ENCODE measurements at regions not wholly inside any gene's neighbourhood (a gene's known extent, or its start where the extent isn't known, plus 50 kb on each side); places are given as distances from the start of the nearest gene placed in this dataset.

- Histone ChIP-seq H4K20me1 (ENCODE audit: control insufficient read depth, extremely low read depth, insufficient read depth, low read length) (no peaks in the 10 kb centered on the region), H3K79me2 (ENCODE audit: control insufficient read depth, insufficient read depth, low read length) (no peaks in the 10 kb centered on the region), H3K27ac (ENCODE audit: insufficient read depth, low read length) (no peak overlapping the region), H3K9ac (ENCODE audit: insufficient read depth, low read length) (no peak overlapping the region), H3K9me3 (ENCODE audit: control insufficient read depth, insufficient read depth, low read depth, low read length) (no peaks in the 10 kb centered on the region), H3K4me1 (ENCODE audit: control insufficient read depth, extremely low read depth, insufficient read depth, low read length) (no peaks in the 10 kb centered on the region), H3K36me3 (ENCODE audit: control insufficient read depth, insufficient read depth, low read length) (no peaks in the 10 kb centered on the region), H2AFZ (ENCODE audit: low read length) (no peak overlapping the region), H3K27me3 (ENCODE audit: control insufficient read depth, insufficient read depth, low read length) (no peaks in the 10 kb centered on the region), H3K4me2 (ENCODE audit: extremely low read depth, insufficient read depth, low read length) (no peak overlapping the region), H3K4me3 (replicated peaks in 1 of 4; ENCODE audit: control extremely low read depth in 1 of 4, insufficient read depth in 1 of 4, low read depth in 3 of 4, low read length in 4 of 4) (no peak overlapping the region)
- TF ChIP-seq EZH2 (IDR thresholded peaks at IDR 0.05; ENCODE audit: low read length, missing control alignments) (no peak), CTCF (conservative IDR thresholded peaks at IDR 0.05 in 1 of 2, IDR thresholded peaks at IDR 0.05 in 1 of 2; ENCODE audit: low read depth in 1 of 2, low read length in 2 of 2) (no peak)
- DNase-seq (ENCODE audit: low read depth in 2 of 2): no peak
These were observed 584.8 kb upstream of the ANKRD30A start for GRCh38 chr10:36540611-36541010.

GRCh38 chr10:36538953-36539586 is 586.3 kb upstream of the ANKRD30A start:
- Histone ChIP-seq H4K20me1 (ENCODE audit: control insufficient read depth, extremely low read depth, insufficient read depth, low read length) (no peaks in the 10 kb centered on the region), H3K9me3 (ENCODE audit: control insufficient read depth, insufficient read depth, low read depth, low read length) (no peaks in the 10 kb centered on the region), H3K4me1 (ENCODE audit: control insufficient read depth, extremely low read depth, insufficient read depth, low read length) (no peaks in the 10 kb centered on the region), H3K4me2 (ENCODE audit: extremely low read depth, insufficient read depth, low read length) (no peak overlapping the region), H3K79me2 (ENCODE audit: control insufficient read depth, insufficient read depth, low read length) (no peaks in the 10 kb centered on the region), H3K36me3 (ENCODE audit: control insufficient read depth, insufficient read depth, low read length) (no peaks in the 10 kb centered on the region), H3K27ac (ENCODE audit: insufficient read depth, low read length) (no peak overlapping the region), H3K27me3 (ENCODE audit: control insufficient read depth, insufficient read depth, low read length) (no peaks in the 10 kb centered on the region), H3K9ac (ENCODE audit: insufficient read depth, low read length) (no peak overlapping the region), H2AFZ (ENCODE audit: low read length) (no peak overlapping the region), H3K4me3 (replicated peaks in 1 of 4; ENCODE audit: control extremely low read depth in 1 of 4, insufficient read depth in 1 of 4, low read depth in 3 of 4, low read length in 4 of 4) (no peak overlapping the region)
- TF ChIP-seq EZH2 (IDR thresholded peaks at IDR 0.05; ENCODE audit: low read length, missing control alignments) (no peak), CTCF (conservative IDR thresholded peaks at IDR 0.05 in 1 of 2, IDR thresholded peaks at IDR 0.05 in 1 of 2; ENCODE audit: low read depth in 1 of 2, low read length in 2 of 2) (no peak)
- DNase-seq (ENCODE audit: low read depth in 2 of 2): peak; percentile 28 to 59

- Histone ChIP-seq H3K4me3 (replicated peaks in 1 of 4; ENCODE audit: control extremely low read depth in 1 of 4, insufficient read depth in 1 of 4, low read depth in 3 of 4, low read length in 4 of 4) (no peak overlapping the region), H3K36me3 (ENCODE audit: control insufficient read depth, insufficient read depth, low read length) (no peaks in the 10 kb centered on the region), H2AFZ (ENCODE audit: low read length) (peak overlapping the region; percentile 30), H3K79me2 (ENCODE audit: control insufficient read depth, insufficient read depth, low read length) (no peaks in the 10 kb centered on the region), H3K4me1 (ENCODE audit: control insufficient read depth, extremely low read depth, insufficient read depth, low read length) (no peaks in the 10 kb centered on the region), H3K27me3 (ENCODE audit: control insufficient read depth, insufficient read depth, low read length) (no peaks in the 10 kb centered on the region), H4K20me1 (ENCODE audit: control insufficient read depth, extremely low read depth, insufficient read depth, low read length) (no peaks in the 10 kb centered on the region), H3K9ac (ENCODE audit: insufficient read depth, low read length) (no peak overlapping the region), H3K27ac (ENCODE audit: insufficient read depth, low read length) (no peak overlapping the region), H3K4me2 (ENCODE audit: extremely low read depth, insufficient read depth, low read length) (no peak overlapping the region), H3K9me3 (ENCODE audit: control insufficient read depth, insufficient read depth, low read depth, low read length) (no peaks in the 10 kb centered on the region)
- TF ChIP-seq CTCF (conservative IDR thresholded peaks at IDR 0.05 in 1 of 2, IDR thresholded peaks at IDR 0.05 in 1 of 2; ENCODE audit: low read depth in 1 of 2, low read length in 2 of 2): no peak
- no peak for TF ChIP-seq EZH2 (IDR thresholded peaks at IDR 0.05; ENCODE audit: low read length, missing control alignments)
- DNase-seq (ENCODE audit: low read depth in 2 of 2): peak; percentile 37 to 84
These were observed 590.9 kb upstream of the ANKRD30A start for GRCh38 chr10:36534471-36535002.

Measured in fibroblast of lung (primary cell).